ENCODE measurements at regions not wholly inside any gene's neighbourhood (a gene's known extent, or its start where the extent isn't known, plus 50 kb on each side); places are given as distances from the start of the nearest gene placed in this dataset.

GRCh38 chr11:134481135-134481534, 69.1 kb upstream of the B3GAT1 start:
- TF ChIP-seq CTCF (IDR thresholded peaks at IDR 0.05) (no peak), POLR2AphosphoS5 (IDR thresholded peaks at IDR 0.05) (no peak)
